ENCODE measurements at regions not wholly inside any gene's neighbourhood (a gene's known extent, or its start where the extent isn't known, plus 50 kb on each side); places are given as distances from the start of the nearest gene placed in this dataset.

DNA sequence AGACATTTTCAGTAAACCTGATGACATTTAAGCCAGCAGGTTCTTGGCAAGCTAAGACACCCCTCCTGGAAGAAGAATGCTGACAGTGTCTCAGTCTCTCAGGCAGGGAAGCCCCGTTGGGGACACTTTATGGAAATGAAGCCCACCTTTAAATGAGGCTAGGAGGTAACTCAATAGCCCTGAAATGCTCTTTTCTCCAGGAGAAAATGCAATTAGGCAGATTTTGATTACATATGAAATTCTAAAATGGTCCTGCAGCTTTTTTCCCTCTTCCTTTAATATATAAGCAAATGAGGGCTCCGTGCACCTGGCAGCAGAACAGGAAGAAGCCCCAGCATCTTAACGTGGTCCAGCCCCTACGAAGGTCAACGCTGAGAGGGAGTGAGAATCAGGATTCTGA lies 65.8 kb upstream of the CHST15 start:
- Histone ChIP-seq H2AFZ (ENCODE audit: low read depth) (peak overlapping the region; percentile 52; the same call in 1 of the 2 replicates), H3K27ac (peak overlapping the region; percentile 56; the same call in 1 of the 2 replicates), H3K79me2 (ENCODE audit: insufficient read depth, low read depth) (no peaks in the 10 kb centered on the region; the same call in 1 of the 2 replicates), H3K4me3 (IDR thresholded peaks at IDR 0.05; ENCODE audit: insufficient read depth, low read depth, low read length) (no peak overlapping the region), H4K20me1 (ENCODE audit: insufficient read depth) (no peaks in the 10 kb centered on the region), H3K4me1 (ENCODE audit: low read depth, poor library complexity, severe bottlenecking) (peaks cover 41% of the 10 kb centered on the region), H3K9ac (no peak overlapping the region), H3K4me2 (peak overlapping the region; percentile 93), H3K27me3 (ENCODE audit: insufficient read depth, low read depth) (no peaks in the 10 kb centered on the region), H3K36me3 (ENCODE audit: insufficient read depth) (no peaks in the 10 kb centered on the region)
- TF ChIP-seq, protein P1, sequence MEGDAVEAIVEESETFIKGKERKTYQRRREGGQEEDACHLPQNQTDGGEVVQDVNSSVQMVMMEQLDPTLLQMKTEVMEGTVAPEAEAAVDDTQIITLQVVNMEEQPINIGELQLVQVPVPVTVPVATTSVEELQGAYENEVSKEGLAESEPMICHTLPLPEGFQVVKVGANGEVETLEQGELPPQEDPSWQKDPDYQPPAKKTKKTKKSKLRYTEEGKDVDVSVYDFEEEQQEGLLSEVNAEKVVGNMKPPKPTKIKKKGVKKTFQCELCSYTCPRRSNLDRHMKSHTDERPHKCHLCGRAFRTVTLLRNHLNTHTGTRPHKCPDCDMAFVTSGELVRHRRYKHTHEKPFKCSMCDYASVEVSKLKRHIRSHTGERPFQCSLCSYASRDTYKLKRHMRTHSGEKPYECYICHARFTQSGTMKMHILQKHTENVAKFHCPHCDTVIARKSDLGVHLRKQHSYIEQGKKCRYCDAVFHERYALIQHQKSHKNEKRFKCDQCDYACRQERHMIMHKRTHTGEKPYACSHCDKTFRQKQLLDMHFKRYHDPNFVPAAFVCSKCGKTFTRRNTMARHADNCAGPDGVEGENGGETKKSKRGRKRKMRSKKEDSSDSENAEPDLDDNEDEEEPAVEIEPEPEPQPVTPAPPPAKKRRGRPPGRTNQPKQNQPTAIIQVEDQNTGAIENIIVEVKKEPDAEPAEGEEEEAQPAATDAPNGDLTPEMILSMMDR (conservative IDR thresholded peaks at IDR 0.05; ENCODE audit: low read depth, low read length) = no peak

DNA sequence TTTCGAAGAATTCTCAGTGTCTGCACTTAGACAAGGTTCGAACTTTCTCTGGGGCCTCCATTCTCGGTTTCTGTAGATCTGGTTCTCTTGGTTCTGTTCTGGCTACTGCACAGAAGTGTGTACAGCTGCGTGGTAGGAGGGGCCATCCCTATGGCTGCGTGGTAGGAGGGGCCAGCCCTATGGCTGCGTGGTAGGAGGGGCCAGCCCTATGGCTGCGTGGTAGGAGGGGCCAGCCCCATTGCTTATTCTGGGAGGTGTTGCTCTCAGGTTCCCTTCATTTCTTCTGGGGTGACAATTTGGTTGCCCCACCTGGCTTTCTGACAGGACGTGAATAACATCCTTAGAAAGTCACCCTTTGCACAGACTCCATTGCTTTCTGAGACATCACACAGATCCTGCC lies 65.2 kb upstream of the CHST15 start:
- H4K20me1 ChIP-seq (ENCODE audit: insufficient read depth) = no peaks in the 10 kb centered on the region
- H2AFZ ChIP-seq (ENCODE audit: low read depth) = peak overlapping the region; percentile 52; the same call in 1 of the 2 replicates
- peaks cover 47% of the 10 kb centered on the region for H3K4me1 ChIP-seq (ENCODE audit: low read depth, poor library complexity, severe bottlenecking)
- H3K27ac ChIP-seq = peak overlapping the region; percentile 56; the same call in 1 of the 2 replicates
- no peaks in the 10 kb centered on the region for H3K36me3 ChIP-seq (ENCODE audit: insufficient read depth)
- H3K9ac ChIP-seq = no peak overlapping the region
- peak overlapping the region; percentile 93 for H3K4me2 ChIP-seq
- no peaks in the 10 kb centered on the region for H3K27me3 ChIP-seq (ENCODE audit: insufficient read depth, low read depth)
- H3K4me3 ChIP-seq (IDR thresholded peaks at IDR 0.05; ENCODE audit: insufficient read depth, low read depth, low read length) = no peak overlapping the region
- H3K79me2 ChIP-seq (ENCODE audit: insufficient read depth, low read depth) = no peaks in the 10 kb centered on the region; the same call in 1 of the 2 replicates
- TF ChIP-seq, protein P1 (conservative IDR thresholded peaks at IDR 0.05; ENCODE audit: low read depth, low read length) = no peak

- Histone ChIP-seq H3K4me3 (IDR thresholded peaks at IDR 0.05; ENCODE audit: insufficient read depth, low read depth, low read length) (no peak overlapping the region), H3K79me2 (ENCODE audit: insufficient read depth, low read depth) (no peaks in the 10 kb centered on the region; the same call in 1 of the 2 replicates), H3K4me2 (no peak overlapping the region; the same call in 1 of the 2 replicates), H2AFZ (ENCODE audit: low read depth) (no peak overlapping the region), H4K20me1 (ENCODE audit: insufficient read depth) (no peaks in the 10 kb centered on the region), H3K9ac (no peak overlapping the region), H3K27me3 (ENCODE audit: insufficient read depth, low read depth) (no peaks in the 10 kb centered on the region), H3K36me3 (ENCODE audit: insufficient read depth) (no peaks in the 10 kb centered on the region), H3K4me1 (ENCODE audit: low read depth, poor library complexity, severe bottlenecking) (peaks cover 58% of the 10 kb centered on the region), H3K27ac (no peak overlapping the region)
- TF ChIP-seq, protein P1 (conservative IDR thresholded peaks at IDR 0.05; ENCODE audit: low read depth, low read length) = no peak
Measured at GRCh38 chr10:124157271-124157681, 63.9 kb upstream of the CHST15 start.

DNA sequence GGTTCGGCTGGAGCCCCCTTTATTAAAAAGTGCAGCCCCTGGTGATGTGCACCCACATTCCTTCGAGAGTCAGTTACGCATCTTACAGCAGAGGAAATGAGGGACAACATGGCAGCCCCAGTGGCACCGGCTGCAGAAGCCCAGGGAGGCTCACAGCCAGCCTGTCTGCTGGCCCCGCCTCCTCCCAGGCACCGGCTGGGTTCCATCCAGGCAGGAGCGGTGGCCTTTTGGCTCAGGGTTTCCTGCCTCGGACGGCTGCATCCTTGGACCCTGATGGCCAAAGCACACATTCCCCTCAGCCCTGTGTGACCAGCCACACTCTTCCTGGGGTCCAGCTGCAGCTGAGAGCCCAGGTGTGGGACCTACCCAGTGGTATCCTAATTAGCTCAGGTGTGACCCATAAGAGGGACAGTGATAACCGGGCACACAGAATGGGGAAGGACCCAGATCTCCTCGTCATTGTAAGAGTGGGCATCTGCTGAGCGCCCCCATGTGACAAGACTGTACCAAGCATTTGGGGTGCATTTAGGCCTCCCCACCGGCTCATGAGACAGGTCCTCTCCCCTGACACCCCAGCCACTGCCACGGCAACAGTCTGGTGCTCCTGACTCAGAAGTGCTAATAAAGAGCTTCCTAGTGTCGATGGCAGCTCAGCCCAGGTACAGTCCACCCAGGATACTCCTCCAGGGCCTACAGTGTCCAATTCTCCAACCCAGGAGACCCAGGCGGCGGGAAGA lies 63.3 kb upstream of the CHST15 start:
- no peak overlapping the region; the same call in 1 of the 2 replicates for H3K4me2 ChIP-seq
- peaks cover 64% of the 10 kb centered on the region for H3K4me1 ChIP-seq (ENCODE audit: low read depth, poor library complexity, severe bottlenecking)
- TF ChIP-seq, protein P1 (conservative IDR thresholded peaks at IDR 0.05; ENCODE audit: low read depth, low read length) = no peak
- H3K27ac ChIP-seq = no peak overlapping the region
- H3K4me3 ChIP-seq (IDR thresholded peaks at IDR 0.05; ENCODE audit: insufficient read depth, low read depth, low read length) = no peak overlapping the region
- H3K27me3 ChIP-seq (ENCODE audit: insufficient read depth, low read depth) = no peaks in the 10 kb centered on the region
- no peak overlapping the region for H3K9ac ChIP-seq
- H3K36me3 ChIP-seq (ENCODE audit: insufficient read depth) = no peaks in the 10 kb centered on the region
- no peaks in the 10 kb centered on the region; the same call in 1 of the 2 replicates for H3K79me2 ChIP-seq (ENCODE audit: insufficient read depth, low read depth)
- H2AFZ ChIP-seq (ENCODE audit: low read depth) = no peak overlapping the region
- no peaks in the 10 kb centered on the region for H4K20me1 ChIP-seq (ENCODE audit: insufficient read depth)

Data from KMS-11 (cell line).